ENCODE measurements at regions not wholly inside any gene's neighbourhood (a gene's known extent, or its start where the extent isn't known, plus 50 kb on each side); places are given as distances from the start of the nearest gene placed in this dataset.

DNA sequence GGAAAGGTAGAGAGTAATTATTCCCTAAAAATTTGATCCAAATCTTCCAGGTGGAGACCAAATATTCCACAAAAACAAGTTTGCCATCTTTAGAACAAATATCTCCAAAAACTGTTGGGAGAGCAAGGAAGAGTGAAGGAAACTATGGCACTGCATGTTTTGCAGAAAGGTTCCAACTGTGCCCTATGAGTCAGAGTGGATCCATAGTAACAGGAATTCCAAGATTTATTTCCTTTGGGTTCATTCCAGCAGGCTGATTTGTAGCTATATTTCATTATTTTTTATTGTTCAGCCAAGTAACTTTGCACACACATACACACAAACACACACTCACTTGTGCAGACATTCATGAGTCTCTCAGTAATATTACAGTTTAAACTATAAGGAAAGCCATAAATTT is 459.7 kb upstream of the EPHA6 start:
- in situ Hi-C loops (cut with HindIII; ENCODE audit: low pct_ligation_motif_present, low sequenced_read_pairs) = no loop called here
- no peak overlapping the region for H3K4me3 ChIP-seq (ENCODE audit: low read depth, low read length)
- H3K27ac ChIP-seq = no peak overlapping the region
- TF ChIP-seq, protein P1, sequence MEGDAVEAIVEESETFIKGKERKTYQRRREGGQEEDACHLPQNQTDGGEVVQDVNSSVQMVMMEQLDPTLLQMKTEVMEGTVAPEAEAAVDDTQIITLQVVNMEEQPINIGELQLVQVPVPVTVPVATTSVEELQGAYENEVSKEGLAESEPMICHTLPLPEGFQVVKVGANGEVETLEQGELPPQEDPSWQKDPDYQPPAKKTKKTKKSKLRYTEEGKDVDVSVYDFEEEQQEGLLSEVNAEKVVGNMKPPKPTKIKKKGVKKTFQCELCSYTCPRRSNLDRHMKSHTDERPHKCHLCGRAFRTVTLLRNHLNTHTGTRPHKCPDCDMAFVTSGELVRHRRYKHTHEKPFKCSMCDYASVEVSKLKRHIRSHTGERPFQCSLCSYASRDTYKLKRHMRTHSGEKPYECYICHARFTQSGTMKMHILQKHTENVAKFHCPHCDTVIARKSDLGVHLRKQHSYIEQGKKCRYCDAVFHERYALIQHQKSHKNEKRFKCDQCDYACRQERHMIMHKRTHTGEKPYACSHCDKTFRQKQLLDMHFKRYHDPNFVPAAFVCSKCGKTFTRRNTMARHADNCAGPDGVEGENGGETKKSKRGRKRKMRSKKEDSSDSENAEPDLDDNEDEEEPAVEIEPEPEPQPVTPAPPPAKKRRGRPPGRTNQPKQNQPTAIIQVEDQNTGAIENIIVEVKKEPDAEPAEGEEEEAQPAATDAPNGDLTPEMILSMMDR (IDR thresholded peaks at IDR 0.05; ENCODE audit: low read depth, low read length, missing control alignments) = no peak
- DNase-seq = no peak
- H3K27me3 ChIP-seq (replicated peaks) = no peaks in the 10 kb centered on the region
- H3K36me3 ChIP-seq (replicated peaks) = no peaks in the 10 kb centered on the region

DNA sequence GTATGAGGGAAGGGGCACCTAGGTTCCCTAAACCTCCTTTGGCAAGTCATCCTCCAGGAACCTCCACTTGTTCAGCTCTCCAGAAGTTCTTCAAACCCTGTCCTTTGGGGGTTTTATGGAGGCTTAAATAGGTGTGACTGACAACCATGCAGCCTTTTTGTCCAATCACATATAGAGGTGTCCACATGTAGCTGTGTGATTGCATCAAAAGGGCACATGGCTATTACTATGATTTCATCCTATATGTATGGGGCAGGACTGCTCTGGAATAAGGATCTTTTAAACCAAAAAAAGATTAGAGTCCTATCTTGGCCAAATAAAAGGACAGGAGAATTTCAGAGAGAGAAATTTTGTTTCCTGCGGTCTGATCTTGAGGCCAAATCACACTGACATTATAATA is 453.2 kb upstream of the EPHA6 start:
- Histone ChIP-seq H3K36me3 (replicated peaks) (no peaks in the 10 kb centered on the region), H3K27ac (no peak overlapping the region), H3K4me3 (ENCODE audit: low read depth, low read length) (no peak overlapping the region), H3K27me3 (replicated peaks) (no peaks in the 10 kb centered on the region)
- DNase-seq = no peak
- in situ Hi-C loops (cut with HindIII; ENCODE audit: low pct_ligation_motif_present, low sequenced_read_pairs) = no loop called here
- TF ChIP-seq, protein P1 (IDR thresholded peaks at IDR 0.05; ENCODE audit: low read depth, low read length, missing control alignments) = no peak

DNA sequence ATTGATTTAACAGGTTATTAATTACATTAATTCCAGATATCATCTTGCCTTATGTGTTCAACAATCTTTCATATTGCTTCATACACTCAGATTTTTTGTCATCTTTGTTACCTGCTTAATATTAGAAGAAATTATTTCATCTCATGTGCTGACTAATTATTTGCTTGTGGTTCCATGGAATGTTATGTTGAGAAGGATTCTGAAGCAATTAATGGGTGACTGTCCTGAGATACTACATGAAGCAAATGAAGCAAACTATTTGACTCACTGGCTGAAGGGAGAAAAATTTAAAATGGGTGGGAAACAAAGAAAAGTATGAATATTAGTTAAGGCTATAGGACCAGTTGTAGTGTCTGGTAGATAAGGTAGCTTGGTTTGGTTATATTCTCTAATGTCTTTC is 443.8 kb upstream of the EPHA6 start:
- DNase-seq = no peak
- Histone ChIP-seq H3K27me3 (replicated peaks) (no peaks in the 10 kb centered on the region), H3K4me3 (ENCODE audit: low read depth, low read length) (no peak overlapping the region), H3K27ac (no peak overlapping the region), H3K36me3 (replicated peaks) (no peaks in the 10 kb centered on the region)
- in situ Hi-C loops (cut with HindIII; ENCODE audit: low pct_ligation_motif_present, low sequenced_read_pairs) = no loop called here
- TF ChIP-seq, protein P1 (IDR thresholded peaks at IDR 0.05; ENCODE audit: low read depth, low read length, missing control alignments) = no peak

DNA sequence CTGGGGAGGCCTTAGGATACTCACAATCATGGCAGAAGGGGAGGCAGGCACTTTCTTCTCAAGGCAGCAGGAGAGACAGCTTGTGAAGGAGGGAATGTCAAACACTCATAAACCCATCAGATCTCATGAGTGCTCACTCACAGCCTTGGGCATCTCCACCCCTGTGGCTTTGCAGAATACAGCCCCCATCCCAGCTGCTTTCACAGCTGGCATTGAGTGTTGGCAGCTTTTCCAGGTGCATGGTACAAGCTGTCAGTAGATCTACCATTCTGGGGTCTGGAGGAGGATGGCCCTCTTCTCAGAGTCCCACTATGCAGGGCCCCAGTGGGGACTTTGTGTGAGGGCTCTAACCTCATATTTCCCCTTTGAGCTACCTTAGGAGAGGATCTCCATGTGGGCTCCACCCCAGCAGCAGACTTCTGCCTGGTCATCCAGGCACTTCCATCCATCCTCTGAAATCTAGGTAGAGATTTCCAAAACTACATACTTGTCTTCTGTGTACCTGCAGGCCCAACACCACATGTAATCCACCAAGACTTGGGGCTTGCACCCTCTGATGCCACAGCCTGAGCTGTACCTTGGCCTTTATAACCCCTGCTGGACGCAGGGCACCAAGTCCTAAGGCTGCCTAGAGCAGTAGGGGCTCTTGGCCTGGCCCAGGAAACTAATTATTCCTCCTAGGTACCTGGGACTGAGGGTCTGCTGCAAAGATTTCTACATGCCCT is 404.2 kb upstream of the EPHA6 start:
- H3K4me3 ChIP-seq (ENCODE audit: low read depth, low read length) = no peak overlapping the region
- no peak overlapping the region for H3K27ac ChIP-seq
- no peaks in the 10 kb centered on the region for H3K36me3 ChIP-seq (replicated peaks)
- no peak for DNase-seq
- H3K27me3 ChIP-seq (replicated peaks) = no peaks in the 10 kb centered on the region
- in situ Hi-C loops (cut with HindIII; ENCODE audit: low pct_ligation_motif_present, low sequenced_read_pairs) = no loop called here
- TF ChIP-seq, protein P1 (IDR thresholded peaks at IDR 0.05; ENCODE audit: low read depth, low read length, missing control alignments) = no peak

- Histone ChIP-seq H3K4me3 (ENCODE audit: low read depth, low read length) (no peak overlapping the region), H3K36me3 (replicated peaks) (no peaks in the 10 kb centered on the region), H3K27me3 (replicated peaks) (no peaks in the 10 kb centered on the region), H3K27ac (no peak overlapping the region)
- TF ChIP-seq, protein P1 (IDR thresholded peaks at IDR 0.05; ENCODE audit: low read depth, low read length, missing control alignments) = no peak
- in situ Hi-C loops (cut with HindIII; ENCODE audit: low pct_ligation_motif_present, low sequenced_read_pairs) = no loop called here
- no peak for DNase-seq
Observed at GRCh38 chr3:96416549-96417255, 397.7 kb upstream of the EPHA6 start.
